HAP-1 (cell line): ENCODE measurements at regions not wholly inside any gene's neighbourhood (a gene's known extent, or its start where the extent isn't known, plus 50 kb on each side); places are given as distances from the start of the nearest gene placed in this dataset.
A peak's percentile ranks its signal among the peaks of the same experiment; 100 is the strongest.

Source experiments
- DNase-seq, 2 experiments: peaks; one replicate each; pipeline ENCODE4 v3.0.0-alpha.2; 2016 to 2020; ENCODE audit warnings: low spot score in 2 of 2
- H3K27me3 ChIP-seq: fragments of 250-450 bp; sonication (Bioruptor Pico); 2 replicates; pipeline ENCODE4 v1.5.1; 2020; ENCODE audit warnings: low read depth, mild to moderate bottlenecking, moderate library complexity
- H3K36me3 ChIP-seq: fragments of 250-450 bp; sonication (Bioruptor Pico); replicated peaks from 2 replicates; pipeline ENCODE4 v1.5.1; 2020; ENCODE audit warnings: mild to moderate bottlenecking
- H3K4me1 ChIP-seq: fragments of 250-450 bp; sonication (Bioruptor Pico); 2 replicates; pipeline ENCODE4 v1.5.1; 2020; ENCODE audit warnings: mild to moderate bottlenecking
- H3K4me3 ChIP-seq: fragments of 250-450 bp; sonication (Bioruptor Pico); 2 replicates; pipeline ENCODE4 v1.5.1; 2020; ENCODE audit warnings: mild to moderate bottlenecking, moderate library complexity
- H3K9me3 ChIP-seq: fragments of 250-450 bp; sonication (Bioruptor Pico); 2 replicates; pipeline ENCODE4 v1.5.1; 2020; ENCODE audit warnings: mild to moderate bottlenecking, moderate library complexity
- in situ Hi-C: fragments of 300-500 bp; cut with MboI; formaldehyde crosslinking; loops from 3 replicates; pipeline ENCODE4 v1.14.3; 2020; ENCODE audit warnings: low sequenced_read_pairs, inconsistent platforms, mixed read lengths

GRCh38 chr13:55245005-55245644, 1895.6 kb upstream of the PRR20A start:
- no peaks in the 10 kb centered on the region for H3K27me3 ChIP-seq
- no peaks in the 10 kb centered on the region for H3K36me3 ChIP-seq
- H3K9me3 ChIP-seq: no peaks in the 10 kb centered on the region
- DNase-seq: peak; percentile 58 to 74
- no peak overlapping the region for H3K4me3 ChIP-seq
- no peaks in the 10 kb centered on the region for H3K4me1 ChIP-seq
- in situ Hi-C loops: no loop called here

- no peak for DNase-seq
These were observed 1885.5 kb upstream of the PRR20A start for GRCh38 chr13:55255236-55255635.

GRCh38 chr13:55263045-55263444, 1877.7 kb upstream of the PRR20A start:
- no peak overlapping the region for H3K4me3 ChIP-seq
- H3K4me1 ChIP-seq: peaks cover 7% of the 10 kb centered on the region
- no peaks in the 10 kb centered on the region for H3K36me3 ChIP-seq
- H3K9me3 ChIP-seq: no peaks in the 10 kb centered on the region
- in situ Hi-C loops: no loop called here
- no peaks in the 10 kb centered on the region for H3K27me3 ChIP-seq
- DNase-seq: no peak

More at GRCh38 chr13:55255236-55255635, 1885.5 kb upstream of the PRR20A start:
- in situ Hi-C loops: no loop called here
- Histone ChIP-seq H3K4me1 (no peaks in the 10 kb centered on the region), H3K27me3 (no peaks in the 10 kb centered on the region), H3K4me3 (no peak overlapping the region), H3K9me3 (no peaks in the 10 kb centered on the region), H3K36me3 (no peaks in the 10 kb centered on the region)

- H3K9me3 ChIP-seq: no peaks in the 10 kb centered on the region
- H3K4me3 ChIP-seq: no peak overlapping the region
- no peaks in the 10 kb centered on the region for H3K36me3 ChIP-seq
- in situ Hi-C loops: no loop called here
- peak in 1 of 2 experiments; percentile 84 for DNase-seq
- H3K4me1 ChIP-seq: peaks cover 7% of the 10 kb centered on the region
- H3K27me3 ChIP-seq: no peaks in the 10 kb centered on the region
These were observed 1874.1 kb upstream of the PRR20A start for GRCh38 chr13:55266644-55267043.

GRCh38 chr13:55298201-55298600, 1842.5 kb upstream of the PRR20A start:
- no peaks in the 10 kb centered on the region for H3K27me3 ChIP-seq
- H3K9me3 ChIP-seq: no peaks in the 10 kb centered on the region
- no peaks in the 10 kb centered on the region for H3K4me1 ChIP-seq
- H3K36me3 ChIP-seq: no peaks in the 10 kb centered on the region
- no peak for DNase-seq
- no peak overlapping the region for H3K4me3 ChIP-seq
- in situ Hi-C loops: no loop called here

DNA sequence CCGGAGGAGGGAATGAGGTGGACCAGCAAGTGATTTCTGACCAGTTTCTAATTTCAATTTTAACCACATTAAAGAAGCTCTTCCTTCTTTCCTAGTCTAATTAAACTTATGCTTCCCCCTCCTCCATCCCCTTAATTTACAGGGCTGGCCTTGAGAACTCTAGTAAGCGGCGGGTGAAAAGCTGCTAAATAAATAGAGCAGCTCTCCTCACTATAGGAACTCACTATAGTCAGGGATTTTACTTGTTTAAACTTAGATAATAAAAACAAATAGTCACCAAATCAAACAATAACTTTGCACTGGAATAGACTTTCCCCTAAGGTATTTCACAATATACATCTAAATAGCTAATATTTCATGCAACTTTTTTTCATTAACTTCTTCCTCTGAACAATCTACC, 1838.2 kb upstream of the PRR20A start:
- Histone ChIP-seq H3K9me3 (no peaks in the 10 kb centered on the region), H3K4me1 (no peaks in the 10 kb centered on the region), H3K36me3 (no peaks in the 10 kb centered on the region), H3K27me3 (no peaks in the 10 kb centered on the region), H3K4me3 (no peak overlapping the region)
- DNase-seq: no peak
- in situ Hi-C loops: no loop called here

GRCh38 chr13:55307909-55308308, 1832.8 kb upstream of the PRR20A start:
- no peak for DNase-seq
- Histone ChIP-seq H3K27me3 (no peaks in the 10 kb centered on the region), H3K4me1 (no peaks in the 10 kb centered on the region), H3K36me3 (no peaks in the 10 kb centered on the region), H3K9me3 (no peaks in the 10 kb centered on the region), H3K4me3 (no peak overlapping the region)
- in situ Hi-C loops: no loop called here

- no peaks in the 10 kb centered on the region for H3K9me3 ChIP-seq
- no peak for DNase-seq
- H3K36me3 ChIP-seq: no peaks in the 10 kb centered on the region
- H3K4me1 ChIP-seq: no peaks in the 10 kb centered on the region
- no peak overlapping the region for H3K4me3 ChIP-seq
- in situ Hi-C loops: no loop called here
- no peaks in the 10 kb centered on the region for H3K27me3 ChIP-seq
These were observed 1798.8 kb upstream of the PRR20A start for GRCh38 chr13:55341891-55342290.

- Histone ChIP-seq H3K4me3 (no peak overlapping the region), H3K9me3 (no peaks in the 10 kb centered on the region), H3K27me3 (no peaks in the 10 kb centered on the region), H3K36me3 (no peaks in the 10 kb centered on the region), H3K4me1 (no peaks in the 10 kb centered on the region)
- DNase-seq: no peak
- in situ Hi-C loops: no loop called here
These were observed 1795.5 kb upstream of the PRR20A start for GRCh38 chr13:55345224-55345623.

- in situ Hi-C loops: no loop called here
- H3K9me3 ChIP-seq: no peaks in the 10 kb centered on the region
- DNase-seq: no peak
- no peaks in the 10 kb centered on the region for H3K27me3 ChIP-seq
- H3K4me3 ChIP-seq: no peak overlapping the region
- H3K4me1 ChIP-seq: no peaks in the 10 kb centered on the region
- H3K36me3 ChIP-seq: no peaks in the 10 kb centered on the region
These were observed 1793.2 kb upstream of the PRR20A start for GRCh38 chr13:55347528-55347927.

DNA sequence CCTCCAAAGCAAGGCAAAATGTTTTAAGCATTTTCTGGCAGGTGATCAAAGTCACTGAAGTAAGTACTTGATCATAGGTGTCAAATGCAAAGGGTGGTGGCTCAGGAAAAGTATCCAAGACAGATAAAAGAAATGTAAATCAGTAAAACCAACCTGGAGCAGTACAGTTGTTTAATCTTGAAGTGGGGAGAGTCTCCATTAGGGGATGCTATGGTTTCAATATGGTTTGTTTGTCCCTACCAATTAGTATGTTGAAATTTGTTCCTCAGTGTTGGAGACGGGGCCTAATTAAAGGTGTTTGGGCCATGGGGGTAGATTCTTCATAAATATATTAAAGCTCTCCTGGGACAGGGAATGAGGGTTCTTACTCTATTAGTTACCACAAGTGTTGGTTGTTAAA, 1781.7 kb upstream of the PRR20A start:
- Histone ChIP-seq H3K4me3 (no peak overlapping the region), H3K9me3 (no peaks in the 10 kb centered on the region), H3K4me1 (peaks cover 6% of the 10 kb centered on the region), H3K36me3 (no peaks in the 10 kb centered on the region), H3K27me3 (no peaks in the 10 kb centered on the region)
- DNase-seq: no peak
- in situ Hi-C loops: no loop called here

DNA sequence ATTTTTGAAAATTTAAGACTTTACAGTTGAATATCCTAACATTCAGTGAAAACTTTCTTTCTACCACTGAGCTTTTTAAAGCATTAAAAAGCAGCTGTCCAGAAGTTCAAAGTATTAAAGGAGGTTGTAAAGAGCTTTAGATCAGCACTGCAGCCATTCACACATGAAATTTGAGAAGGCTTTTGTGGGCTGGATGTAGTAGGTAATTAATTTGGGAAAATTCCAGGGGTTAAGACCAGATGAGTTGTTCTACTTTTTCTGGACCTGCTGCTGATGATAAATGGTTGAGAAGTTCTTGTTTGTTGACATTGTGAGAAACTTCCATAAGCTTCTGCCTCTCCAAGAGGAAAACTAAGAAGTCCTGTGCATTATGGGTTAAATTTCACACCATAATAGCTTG, 1779.6 kb upstream of the PRR20A start:
- DNase-seq: no peak
- Histone ChIP-seq H3K4me1 (peaks cover 3% of the 10 kb centered on the region), H3K27me3 (no peaks in the 10 kb centered on the region), H3K4me3 (no peak overlapping the region), H3K36me3 (no peaks in the 10 kb centered on the region), H3K9me3 (no peaks in the 10 kb centered on the region)
- in situ Hi-C loops: no loop called here

GRCh38 chr13:55366676-55367075, 1774.0 kb upstream of the PRR20A start:
- Histone ChIP-seq H3K9me3 (no peaks in the 10 kb centered on the region), H3K27me3 (no peaks in the 10 kb centered on the region), H3K36me3 (no peaks in the 10 kb centered on the region), H3K4me1 (no peaks in the 10 kb centered on the region), H3K4me3 (no peak overlapping the region)
- no peak for DNase-seq
- in situ Hi-C loops: no loop called here

GRCh38 chr13:55394470-55394869, 1746.2 kb upstream of the PRR20A start:
- in situ Hi-C loops: no loop called here

GRCh38 chr13:55402870-55403269, 1737.8 kb upstream of the PRR20A start:
- Histone ChIP-seq H3K27me3 (peaks cover 3% of the 10 kb centered on the region; the same call in 1 of the 2 replicates), H3K4me3 (no peak overlapping the region), H3K36me3 (no peaks in the 10 kb centered on the region), H3K9me3 (no peaks in the 10 kb centered on the region), H3K4me1 (peaks cover 15% of the 10 kb centered on the region)
- in situ Hi-C loops: no loop called here
- DNase-seq: no peak

More at GRCh38 chr13:55394470-55394869, 1746.2 kb upstream of the PRR20A start:
- H3K27me3 ChIP-seq: no peaks in the 10 kb centered on the region
- H3K36me3 ChIP-seq: no peaks in the 10 kb centered on the region
- no peaks in the 10 kb centered on the region for H3K9me3 ChIP-seq
- H3K4me3 ChIP-seq: no peak overlapping the region
- DNase-seq: no peak
- H3K4me1 ChIP-seq: no peaks in the 10 kb centered on the region
